ENCODE measurements at regions not wholly inside any gene's neighbourhood (a gene's known extent, or its start where the extent isn't known, plus 50 kb on each side); places are given as distances from the start of the nearest gene placed in this dataset.

- 75 to 79% (median 77%) methylated on average over 2 of the region's 2 CpGs for WGBS, 3 donors
- H3K27me3 ChIP-seq: no peaks in the 10 kb centered on the region
- intact Hi-C loops (cut with DNase I): no loop called here
Measured at GRCh38 chrX:148223361-148223760, 242.2 kb downstream of the FMR1NB start.

DNA sequence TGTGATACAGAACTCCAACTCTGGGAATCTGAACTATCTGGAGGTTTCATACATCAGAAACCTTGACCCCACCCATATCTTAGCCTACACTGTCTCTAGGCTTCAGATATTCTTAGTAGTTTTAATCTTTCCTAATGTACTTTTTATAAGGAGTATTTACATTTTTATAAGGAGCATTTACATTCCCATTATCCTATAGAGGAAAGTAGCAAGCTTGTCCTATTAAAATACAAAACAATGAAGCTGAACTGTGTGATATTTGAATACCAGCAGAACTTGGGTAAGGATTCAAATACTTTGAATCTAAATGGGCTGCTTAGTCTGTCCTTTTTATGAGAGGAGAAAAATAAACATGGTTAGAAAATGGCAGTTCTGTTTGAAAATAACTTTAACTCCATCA is 247.4 kb downstream of the FMR1NB start:
- Histone ChIP-seq H3K4me3 (no peak overlapping the region), H3K36me3 (no peaks in the 10 kb centered on the region), H3K4me1 (ENCODE audit: insufficient read depth) (peaks cover 1% of the 10 kb centered on the region), H3K27ac (no peak overlapping the region), H3K9me3 (no peaks in the 10 kb centered on the region), H3K27me3 (no peaks in the 10 kb centered on the region)
- intact Hi-C loops (cut with DNase I): no loop called here
- no peak for TF ChIP-seq CTCF (IDR thresholded peaks at IDR 0.05)
- TF ChIP-seq POLR2A (IDR thresholded peaks at IDR 0.05): no peak
- no peak for TF ChIP-seq EP300 (IDR thresholded peaks at IDR 0.05)
- no peak for DNase-seq

More at GRCh38 chrX:148223361-148223760, 242.2 kb downstream of the FMR1NB start:
- Histone ChIP-seq H3K4me1 (ENCODE audit: insufficient read depth) (no peaks in the 10 kb centered on the region), H3K27ac (no peak overlapping the region), H3K36me3 (no peaks in the 10 kb centered on the region), H3K9me3 (no peaks in the 10 kb centered on the region), H3K4me3 (no peak overlapping the region)
- no peak for DNase-seq
- no peak for TF ChIP-seq POLR2A (IDR thresholded peaks at IDR 0.05)
- no peak for TF ChIP-seq EP300 (IDR thresholded peaks at IDR 0.05)
- TF ChIP-seq CTCF (IDR thresholded peaks at IDR 0.05): no peak

DNA sequence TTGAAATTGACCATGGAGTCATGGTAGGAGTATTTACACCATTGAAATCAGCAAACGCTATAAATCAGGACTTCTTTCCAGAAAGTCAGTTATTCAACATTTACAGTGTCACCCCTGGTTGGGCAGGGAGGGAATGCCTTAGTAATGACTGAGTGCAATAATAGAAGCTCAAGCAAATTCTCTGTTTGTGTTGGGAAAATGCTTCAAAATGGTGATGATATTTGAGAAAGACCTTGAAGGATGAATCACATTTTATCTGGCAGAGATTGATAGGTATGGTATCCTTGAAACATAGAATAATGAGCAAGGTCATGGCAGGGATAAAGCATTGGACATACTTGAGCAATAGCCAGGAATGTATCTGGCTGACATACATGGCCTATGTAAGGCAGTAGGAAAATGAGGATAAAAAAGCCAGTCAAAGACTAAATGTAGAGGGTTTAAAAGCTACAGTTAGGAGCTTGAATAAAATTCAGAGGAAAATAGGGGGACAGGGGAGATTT is 248.7 kb downstream of the FMR1NB start:
- Histone ChIP-seq H3K27ac (no peak overlapping the region), H3K36me3 (no peaks in the 10 kb centered on the region), H3K9me3 (no peaks in the 10 kb centered on the region), H3K4me3 (no peak overlapping the region), H3K4me1 (ENCODE audit: insufficient read depth) (peaks cover 1% of the 10 kb centered on the region), H3K27me3 (no peaks in the 10 kb centered on the region)
- TF ChIP-seq POLR2A (IDR thresholded peaks at IDR 0.05) (no peak), CTCF (IDR thresholded peaks at IDR 0.05) (no peak), EP300 (IDR thresholded peaks at IDR 0.05) (no peak)
- 22 to 28% (median 22%) methylated on average over 1 of the region's 1 CpG for WGBS, 3 donors
- intact Hi-C loops (cut with DNase I): no loop called here
- no peak for DNase-seq

GRCh38 chrX:148259990-148260389 is 240.4 kb upstream of the AFF2 start:
- Histone ChIP-seq H3K9me3 (no peaks in the 10 kb centered on the region), H3K4me1 (ENCODE audit: insufficient read depth) (no peaks in the 10 kb centered on the region), H3K27me3 (no peaks in the 10 kb centered on the region), H3K27ac (no peak overlapping the region), H3K4me3 (no peak overlapping the region), H3K36me3 (no peaks in the 10 kb centered on the region)
- TF ChIP-seq EP300 (IDR thresholded peaks at IDR 0.05) (no peak), POLR2A (IDR thresholded peaks at IDR 0.05) (no peak), CTCF (IDR thresholded peaks at IDR 0.05) (no peak)
- intact Hi-C loops (cut with DNase I): loop anchor here in 1 of 4 donors (5.0 kb wide), 1 partner anchor 52 kb away; no protein-coding TSS in a partner anchor
- DNase-seq: no peak
- 48 to 58% (median 50%) methylated on average over 4 of the region's 4 CpGs for WGBS, 3 donors
